ENCODE measurements at regions not wholly inside any gene's neighbourhood (a gene's known extent, or its start where the extent isn't known, plus 50 kb on each side); places are given as distances from the start of the nearest gene placed in this dataset.

DNA sequence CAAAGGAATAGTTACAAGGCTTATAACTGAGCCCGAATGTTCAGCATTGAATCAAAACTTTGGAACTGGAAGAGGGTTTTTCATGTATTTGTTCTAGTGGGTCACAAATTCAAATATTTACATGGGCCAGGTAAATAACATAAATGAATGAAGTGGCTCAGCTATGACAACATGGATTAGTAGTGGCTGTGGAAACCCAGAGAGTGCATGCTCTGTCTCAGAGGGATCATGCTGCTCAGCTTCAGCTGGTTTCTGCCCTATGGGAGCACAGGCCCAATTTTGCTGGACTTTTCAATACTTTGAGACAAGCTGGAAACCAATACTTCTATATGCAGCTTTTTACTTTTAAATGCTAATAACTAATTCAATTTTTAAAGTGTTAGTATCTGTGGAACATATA lies 394.0 kb upstream of the TEX13C start:
- TF ChIP-seq CTCF (optimal IDR thresholded peaks at IDR 0.05 in 1 of 3, IDR thresholded peaks at IDR 0.05 in 1 of 3, conservative IDR thresholded peaks at IDR 0.05 in 1 of 3; ENCODE audit: extremely low read depth in 1 of 3, insufficient read depth in 2 of 3, low read length in 3 of 3) (no peak), EZH2 (IDR thresholded peaks at IDR 0.05; ENCODE audit: low read length) (no peak)
- Histone ChIP-seq H3K4me3 (ENCODE audit: control insufficient read depth in 2 of 3, extremely low read depth in 1 of 3, insufficient read depth in 2 of 3, low read depth in 1 of 3, low read length in 3 of 3) (no peak overlapping the region), H3K4me1 (ENCODE audit: control insufficient read depth, extremely low read depth, insufficient read depth, low read length) (no peaks in the 10 kb centered on the region), H2AFZ (ENCODE audit: control insufficient read depth, low read length) (no peak overlapping the region), H3K9me1 (ENCODE audit: control insufficient read depth, extremely low read depth, insufficient read depth, low read length) (no peaks in the 10 kb centered on the region), H3K27ac (ENCODE audit: control insufficient read depth, insufficient read depth, low read length) (no peak overlapping the region), H4K20me1 (ENCODE audit: control insufficient read depth, extremely low read depth, insufficient read depth, low read length) (no peaks in the 10 kb centered on the region), H3K4me2 (ENCODE audit: control insufficient read depth, extremely low read depth, insufficient read depth, low read depth, low read length) (no peak overlapping the region), H3K9me3 (ENCODE audit: control insufficient read depth, low read depth, low read length) (no peaks in the 10 kb centered on the region), H3K36me3 (ENCODE audit: control insufficient read depth in 2 of 2, extremely low read depth in 1 of 2, insufficient read depth in 2 of 2, low read length in 2 of 2) (no peaks in the 10 kb centered on the region), H3K79me2 (ENCODE audit: control insufficient read depth, insufficient read depth, low read length) (no peaks in the 10 kb centered on the region), H3K9ac (ENCODE audit: control insufficient read depth, extremely low read depth, insufficient read depth, low read length) (no peak overlapping the region), H3K27me3 (ENCODE audit: control insufficient read depth, extremely low read depth, insufficient read depth, low read length) (no peaks in the 10 kb centered on the region)
- DNase-seq (ENCODE audit: low read depth, low spot score), result no peak
- FAIRE-seq, result no peak
- dilution Hi-C loops (cut with MboI; ENCODE audit: extremely low pct_ligation_motif_present, low sequenced_read_pairs), result no loop called here

- DNase-seq (ENCODE audit: low read depth, low spot score) (no peak), FAIRE-seq (no peak)
- Histone ChIP-seq H3K27me3 (ENCODE audit: control insufficient read depth, extremely low read depth, insufficient read depth, low read length) (no peaks in the 10 kb centered on the region), H3K36me3 (ENCODE audit: control insufficient read depth in 2 of 2, extremely low read depth in 1 of 2, insufficient read depth in 2 of 2, low read length in 2 of 2) (no peaks in the 10 kb centered on the region), H3K79me2 (ENCODE audit: control insufficient read depth, insufficient read depth, low read length) (no peaks in the 10 kb centered on the region), H3K9ac (ENCODE audit: control insufficient read depth, extremely low read depth, insufficient read depth, low read length) (no peak overlapping the region), H3K9me1 (ENCODE audit: control insufficient read depth, extremely low read depth, insufficient read depth, low read length) (no peaks in the 10 kb centered on the region), H3K27ac (ENCODE audit: control insufficient read depth, insufficient read depth, low read length) (no peak overlapping the region), H3K4me3 (ENCODE audit: control insufficient read depth in 2 of 3, extremely low read depth in 1 of 3, insufficient read depth in 2 of 3, low read depth in 1 of 3, low read length in 3 of 3) (no peak overlapping the region), H2AFZ (ENCODE audit: control insufficient read depth, low read length) (no peak overlapping the region), H3K4me2 (ENCODE audit: control insufficient read depth, extremely low read depth, insufficient read depth, low read depth, low read length) (no peak overlapping the region), H3K4me1 (ENCODE audit: control insufficient read depth, extremely low read depth, insufficient read depth, low read length) (no peaks in the 10 kb centered on the region), H3K9me3 (ENCODE audit: control insufficient read depth, low read depth, low read length) (no peaks in the 10 kb centered on the region), H4K20me1 (ENCODE audit: control insufficient read depth, extremely low read depth, insufficient read depth, low read length) (no peaks in the 10 kb centered on the region)
- dilution Hi-C loops (cut with MboI; ENCODE audit: extremely low pct_ligation_motif_present, low sequenced_read_pairs), result no loop called here
- no peak for TF ChIP-seq EZH2 (IDR thresholded peaks at IDR 0.05; ENCODE audit: low read length)
Measured at GRCh38 chrX:124931241-124931640, 388.4 kb upstream of the TEX13C start.

DNA sequence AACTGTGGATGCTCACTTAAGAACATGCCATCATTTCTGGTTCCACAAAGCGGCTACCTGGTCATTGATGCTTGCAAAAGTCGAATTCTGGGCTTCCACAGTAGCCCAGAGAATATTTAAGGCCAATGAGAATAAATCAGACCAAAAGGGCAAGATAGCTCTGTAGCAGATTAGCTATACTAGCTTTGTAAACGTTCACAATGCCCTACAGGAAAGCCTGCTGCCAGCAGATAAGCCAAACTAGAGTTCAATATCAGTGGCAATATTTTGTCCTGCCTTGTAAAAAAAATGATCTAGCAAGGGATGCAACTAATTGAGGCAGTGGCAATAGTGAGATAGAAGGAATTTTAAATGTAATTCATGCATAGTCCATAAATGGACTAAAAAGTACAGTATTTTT lies 387.7 kb upstream of the TEX13C start:
- H3K36me3 ChIP-seq (ENCODE audit: control insufficient read depth in 2 of 2, extremely low read depth in 1 of 2, insufficient read depth in 2 of 2, low read length in 2 of 2), result no peaks in the 10 kb centered on the region
- dilution Hi-C loops (cut with MboI; ENCODE audit: extremely low pct_ligation_motif_present, low sequenced_read_pairs), result no loop called here

More for the DNA sequence above, 387.7 kb upstream of the TEX13C start:
- FAIRE-seq (no peak), DNase-seq (ENCODE audit: low read depth, low spot score) (no peak)
- Histone ChIP-seq H3K9me1 (ENCODE audit: control insufficient read depth, extremely low read depth, insufficient read depth, low read length) (no peaks in the 10 kb centered on the region), H4K20me1 (ENCODE audit: control insufficient read depth, extremely low read depth, insufficient read depth, low read length) (no peaks in the 10 kb centered on the region), H3K4me2 (ENCODE audit: control insufficient read depth, extremely low read depth, insufficient read depth, low read depth, low read length) (no peak overlapping the region), H3K9me3 (ENCODE audit: control insufficient read depth, low read depth, low read length) (no peaks in the 10 kb centered on the region), H3K27me3 (ENCODE audit: control insufficient read depth, extremely low read depth, insufficient read depth, low read length) (no peaks in the 10 kb centered on the region), H3K9ac (ENCODE audit: control insufficient read depth, extremely low read depth, insufficient read depth, low read length) (no peak overlapping the region), H3K27ac (ENCODE audit: control insufficient read depth, insufficient read depth, low read length) (no peak overlapping the region), H2AFZ (ENCODE audit: control insufficient read depth, low read length) (no peak overlapping the region), H3K79me2 (ENCODE audit: control insufficient read depth, insufficient read depth, low read length) (no peaks in the 10 kb centered on the region), H3K4me1 (ENCODE audit: control insufficient read depth, extremely low read depth, insufficient read depth, low read length) (no peaks in the 10 kb centered on the region), H3K4me3 (ENCODE audit: control insufficient read depth in 2 of 3, extremely low read depth in 1 of 3, insufficient read depth in 2 of 3, low read depth in 1 of 3, low read length in 3 of 3) (no peak overlapping the region)
- no peak for TF ChIP-seq EZH2 (IDR thresholded peaks at IDR 0.05; ENCODE audit: low read length)
- no peak for TF ChIP-seq CTCF (optimal IDR thresholded peaks at IDR 0.05 in 1 of 3, IDR thresholded peaks at IDR 0.05 in 1 of 3, conservative IDR thresholded peaks at IDR 0.05 in 1 of 3; ENCODE audit: extremely low read depth in 1 of 3, insufficient read depth in 2 of 3, low read length in 3 of 3)
